GM12878 (cell line): ENCODE measurements at regions not wholly inside any gene's neighbourhood (a gene's known extent, or its start where the extent isn't known, plus 50 kb on each side); places are given as distances from the start of the nearest gene placed in this dataset.

Experiments used
- ATAC-seq: fragments of 200-7000 bp; cut with Tn5 transposase; 3 replicates; pipeline ENCODE4 v1.9.1; 2020; ENCODE audit warnings: mild to moderate bottlenecking, moderate library complexity
- BruUV-seq: library from RNA; stranded (reverse); fragments of 400-500 nt; replicated peaks from 2 replicates; lab custom pipeline; 2021; lab: Mats Ljungman, UMichigan
- CTCF ChIA-PET: fragments of 300-600 bp; sonication (Branson Sonifier 250); formaldehyde crosslinking; extraction: SDS; loops from one replicate; lab custom pipeline; 2021; ENCODE audit warnings: inconsistent platforms; lab: Yijun Ruan, JAX
- POLR2A ChIA-PET: fragments of 350-600 bp; formaldehyde crosslinking; extraction: SDS; loops from one replicate; lab custom pipeline; 2021; ENCODE audit warnings: inconsistent platforms; lab: Charles Lee
- RAD21 ChIA-PET: fragments of 300-600 bp; sonication (Branson Sonifier 250); formaldehyde crosslinking; loops from one replicate; lab custom pipeline; 2023; ENCODE audit warnings: antibody characterized with exemption; ENCODE audit not compliant: unreplicated experiment; lab: Charles Lee
- SMC1A ChIA-PET: fragments of 300-600 bp; sonication (Branson Sonifier 250); formaldehyde crosslinking; loops from one replicate; lab custom pipeline; 2023; ENCODE audit not compliant: unreplicated experiment, uncharacterized antibody; lab: Charles Lee
- DNase-seq: peaks from one replicate; pipeline ENCODE4 v3.0.0-alpha.2; 2011; ENCODE audit warnings: low read depth, low spot score
- FAIRE-seq: peaks from 3 replicates; lab custom pipeline; 2011; peaks lifted over from hg19 to GRCh38; lab: Jason Lieb, UNC
- H2AFZ ChIP-seq: 2 replicates; pipeline ENCODE4 v1.6.0; 2011; ENCODE audit warnings: low read depth, low read length, control low read depth; ENCODE audit not compliant: control insufficient read depth
- H3K27ac ChIP-seq: 2 replicates; pipeline ENCODE4 v1.5.1; 2011; ENCODE audit warnings: control low read depth; ENCODE audit not compliant: control insufficient read depth, insufficient read depth
- H3K27me3 ChIP-seq, 2 experiments: replicated peaks in 1 of 2; 2 replicates each; pipeline versions ENCODE4 v1.6.0 to v1.6.1; 2011; ENCODE audit warnings: low read length in 1 of 2; ENCODE audit not compliant: control insufficient read depth in 2 of 2, insufficient read depth in 2 of 2
- H3K36me3 ChIP-seq, 2 experiments: 2 replicates each; pipeline ENCODE4 v1.5.1; 2011; ENCODE audit warnings: low read length in 1 of 2; ENCODE audit not compliant: control insufficient read depth in 2 of 2, insufficient read depth in 2 of 2
- H3K4me1 ChIP-seq: 2 replicates; pipeline ENCODE4 v1.6.1; 2011; ENCODE audit warnings: mild to moderate bottlenecking, low read length, moderate library complexity, mixed read lengths; ENCODE audit not compliant: control insufficient read depth, insufficient read depth
- H3K4me2 ChIP-seq: 2 replicates; pipeline ENCODE4 v1.6.0; 2011; ENCODE audit warnings: control low read depth; ENCODE audit not compliant: control insufficient read depth, insufficient read depth
- H3K4me3 ChIP-seq: fragments of 200-600 bp; sonication (generic); 2 replicates; pipeline ENCODE4 v1.5.1; 2016
- H3K79me2 ChIP-seq: 2 replicates; pipeline ENCODE4 v1.6.0; 2011; ENCODE audit warnings: low read length; ENCODE audit not compliant: control insufficient read depth, insufficient read depth
- H3K9ac ChIP-seq: 2 replicates; pipeline ENCODE4 v1.8.0; 2011; ENCODE audit warnings: low read length, control low read depth, mixed read lengths; ENCODE audit not compliant: control insufficient read depth, insufficient read depth
- H3K9me3 ChIP-seq: replicated peaks from 3 replicates; pipeline ENCODE4 v1.5.1; 2011; ENCODE audit warnings: mild to moderate bottlenecking, low read length; ENCODE audit not compliant: control insufficient read depth, insufficient read depth
- H4K20me1 ChIP-seq: 2 replicates; pipeline ENCODE4 v1.6.0; 2011; ENCODE audit not compliant: control insufficient read depth, insufficient read depth
- ATF3 ChIP-seq: IDR thresholded peaks from 2 replicates; pipeline ENCODE4 v1.6.1; 2011; ENCODE audit warnings: low read depth, mild to moderate bottlenecking, low read length, moderate library complexity, borderline replicate concordance; ENCODE audit errors: extremely low read depth
- BCL11A ChIP-seq: IDR thresholded peaks from 2 replicates; pipeline ENCODE4 v1.6.1; 2011; ENCODE audit warnings: low read depth, low read length
- CBFB ChIP-seq: IDR thresholded peaks from 2 replicates; pipeline ENCODE4 v1.6.1; 2016; ENCODE audit warnings: antibody characterized with exemption, low read depth
- CTCF ChIP-seq, 3 experiments: IDR thresholded peaks in 2 of 3; conservative IDR thresholded peaks in 1 of 3; 2 replicates each; pipeline ENCODE4 v1.5.1; 2011; ENCODE audit warnings: low read depth in 3 of 3, low read length in 3 of 3, mild to moderate bottlenecking in 3 of 3, control low read depth in 2 of 3, moderate library complexity in 2 of 3, inconsistent platforms in 1 of 3, mixed read lengths in 1 of 3; ENCODE audit not compliant: control insufficient read depth in 2 of 3, insufficient read depth in 1 of 3; ENCODE audit errors: extremely low read depth in 1 of 3
- ESRRA ChIP-seq: IDR thresholded peaks from 2 replicates; pipeline ENCODE4 v1.6.1; 2012; ENCODE audit warnings: mild to moderate bottlenecking, low read length, improper control_type of control experiment
- JUNB ChIP-seq: IDR thresholded peaks from 2 replicates; pipeline ENCODE4 v1.6.1; 2016; ENCODE audit warnings: antibody characterized with exemption, mild to moderate bottlenecking
- KDM1A ChIP-seq: fragments of 200-600 bp; sonication (generic); IDR thresholded peaks from 2 replicates; pipeline ENCODE4 v1.6.1; 2016; ENCODE audit warnings: borderline replicate concordance
- MYB ChIP-seq: fragments of 150-350 bp; IDR thresholded peaks from 2 replicates; pipeline ENCODE4 v1.6.1; 2014; ENCODE audit warnings: mild to moderate bottlenecking, low read depth, low read length, borderline replicate concordance
- NFIC ChIP-seq: IDR thresholded peaks from 2 replicates; pipeline ENCODE4 v1.6.1; 2012; ENCODE audit warnings: low read depth, mild to moderate bottlenecking, inconsistent platforms, low read length, moderate library complexity
- REST ChIP-seq: IDR thresholded peaks from 2 replicates; pipeline ENCODE4 v1.6.1; 2012; ENCODE audit warnings: mild to moderate bottlenecking, low read depth, low read length
- RFX5 ChIP-seq: IDR thresholded peaks from 2 replicates; pipeline ENCODE4 v1.6.1; 2011; ENCODE audit warnings: low read depth, low read length, improper control_type of control experiment
- SIX5 ChIP-seq: IDR thresholded peaks from 2 replicates; pipeline ENCODE4 v1.6.1; 2011; ENCODE audit warnings: mild to moderate bottlenecking, low read depth, low read length, moderate library complexity; ENCODE audit not compliant: severe bottlenecking
- SRF ChIP-seq, 2 experiments: IDR thresholded peaks; 2 replicates each; pipeline ENCODE4 v1.6.1; 2011; ENCODE audit warnings: low read depth in 2 of 2, low read length in 2 of 2, mild to moderate bottlenecking in 1 of 2, moderate library complexity in 1 of 2
- STAT3 ChIP-seq: IDR thresholded peaks from 2 replicates; pipeline ENCODE4 v1.6.1; 2011; ENCODE audit warnings: low read depth, low read length, improper control_type of control experiment
- YBX1 ChIP-seq: fragments of 450-650 bp; IDR thresholded peaks from 2 replicates; pipeline ENCODE4 v1.6.1; 2016; ENCODE audit warnings: antibody characterized with exemption
- ZBED1 ChIP-seq: IDR thresholded peaks from 2 replicates; pipeline ENCODE4 v1.6.1; 2016; ENCODE audit warnings: borderline replicate concordance
- ZBTB33 ChIP-seq: fragments of 450-650 bp; IDR thresholded peaks from 2 replicates; pipeline ENCODE4 v1.6.1; 2017; ENCODE audit warnings: mild to moderate bottlenecking
- ZNF24 ChIP-seq: fragments of 450-650 bp; IDR thresholded peaks from 2 replicates; pipeline ENCODE4 v1.6.1; 2017; ENCODE audit warnings: antibody characterized with exemption, mild to moderate bottlenecking
- WGBS: methylation state at CpG from one replicate; pipeline ENCODE4 v1.1.6; 2016; ENCODE audit warnings: low lambda C conversion rate; ENCODE audit not compliant: insufficient replicate concordance, insufficient coverage; ENCODE audit errors: missing lambda C conversion rate; 5-methylcytosine and 5-hydroxymethylcytosine counted together
- in situ Hi-C: fragments of 300-500 bp; cut with MboI; formaldehyde crosslinking; loops from 9 replicates; pipeline ENCODE4 v1.14.3; 2018; ENCODE audit warnings: mixed read lengths
- intact Hi-C: fragments of 100-400 bp; cut with micrococcal nuclease; formaldehyde crosslinking; loops from one replicate; pipeline ENCODE4 v1.14.2; 2022; ENCODE audit not compliant: unreplicated experiment

GRCh38 chr6:41442352-41442672 is 103.9 kb upstream of the FOXP4 start:
- no peak overlapping the region for H3K4me3 ChIP-seq
- no peak overlapping the region for H3K27ac ChIP-seq
- intact Hi-C loops, result no loop called here
- peaks cover 20% of the 10 kb centered on the region for H3K4me1 ChIP-seq
- H3K27me3 ChIP-seq, result no peaks in the 10 kb centered on the region; a peak in 2 of 4 replicates
- TF ChIP-seq STAT3 (no peak), KDM1A (no peak), REST (no peak), ZBED1 (no peak), CTCF (IDR thresholded peaks at IDR 0.05 in 2 of 3, conservative IDR thresholded peaks at IDR 0.05 in 1 of 3; ENCODE audit: control insufficient read depth in 2 of 3, extremely low read depth in 1 of 3, insufficient read depth in 1 of 3, low read depth in 3 of 3, low read length in 3 of 3) (no peak), JUNB (no peak), ZNF24 (no peak), YBX1 (no peak), MYB (no peak), SIX5 (no peak), ESRRA (no peak), CBFB (no peak), SRF (IDR thresholded peaks at IDR 0.05; ENCODE audit: low read depth in 2 of 2, low read length in 2 of 2) (no peak), RFX5 (no peak), BCL11A (no peak), ZBTB33 (no peak), NFIC (no peak), ATF3 (no peak)
- no peak overlapping the region for H2AFZ ChIP-seq
- H3K4me2 ChIP-seq, result no peak overlapping the region
- CTCF ChIA-PET, result interaction anchor here (1.6 to 4.7 kb wide), 5 partner anchors 17 to 152 kb away, joined by 3 to 24 read pairs (median 8); no protein-coding TSS in a partner anchor
- in situ Hi-C loops, result no loop called here
- H3K79me2 ChIP-seq, result no peaks in the 10 kb centered on the region
- no peaks in the 10 kb centered on the region for H3K36me3 ChIP-seq
- SMC1A ChIA-PET, result interaction anchor here (5.2 kb wide), 1 partner anchor 17 kb away, joined by 27 read pairs; no protein-coding TSS in a partner anchor
- POLR2A ChIA-PET, result no interaction called here
- WGBS, result 100% methylated on average over 2 of the region's 2 CpGs
- H3K9me3 ChIP-seq, result no peaks in the 10 kb centered on the region
- no peak for ATAC-seq
- no TSS peak for BruUV-seq
- FAIRE-seq, result no peak
- RAD21 ChIA-PET, result no interaction called here
- no peaks in the 10 kb centered on the region for H4K20me1 ChIP-seq
- no peak overlapping the region for H3K9ac ChIP-seq
- DNase-seq, result no peak
